LNCAP (cell line): ENCODE measurements at regions not wholly inside any gene's neighbourhood (a gene's known extent, or its start where the extent isn't known, plus 50 kb on each side); places are given as distances from the start of the nearest gene placed in this dataset.

Experiments used
- CTCF ChIP-seq: fragments of 450-650 bp; IDR thresholded peaks from 2 replicates; pipeline ENCODE4 v1.5.1; 2017; ENCODE audit warnings: mild to moderate bottlenecking

GRCh38 chr18:76622651-76623050 is 127.6 kb upstream of the ZNF516 start:
- TF ChIP-seq CTCF = no peak

- TF ChIP-seq CTCF = no peak
Measured at GRCh38 chr18:76621782-76622495, 126.9 kb upstream of the ZNF516 start.

GRCh38 chr18:76621226-76621625 is 126.2 kb upstream of the ZNF516 start:
- TF ChIP-seq CTCF = no peak

- TF ChIP-seq CTCF = no peak
Measured at GRCh38 chr18:76620321-76621170, 125.5 kb upstream of the ZNF516 start.

GRCh38 chr18:76619621-76620315 is 124.7 kb upstream of the ZNF516 start:
- no peak for TF ChIP-seq CTCF

- no peak for TF ChIP-seq CTCF
Measured at GRCh38 chr18:76619261-76619620, 124.2 kb upstream of the ZNF516 start.

GRCh38 chr18:76618721-76619120 is 123.7 kb upstream of the ZNF516 start:
- TF ChIP-seq CTCF = no peak
